SU-DHL-6 (cell line): ENCODE measurements at regions not wholly inside any gene's neighbourhood (a gene's known extent, or its start where the extent isn't known, plus 50 kb on each side); places are given as distances from the start of the nearest gene placed in this dataset.

Source experiments
- CTCF ChIP-seq: fragments of 200-600 bp; sonication (generic); IDR thresholded peaks from one replicate; pipeline ENCODE4 v1.5.1; 2017; ENCODE audit warnings: antibody characterized with exemption, mild to moderate bottlenecking, low read length, moderate library complexity; ENCODE audit not compliant: insufficient read depth, poor library complexity, severe bottlenecking
- EZH2phosphoT487 ChIP-seq: fragments of 200-600 bp; sonication (generic), shearing (Covaris generic); conservative IDR thresholded peaks from 2 replicates; pipeline ENCODE4 v1.6.1; 2018; ENCODE audit warnings: mild to moderate bottlenecking, antibody characterized with exemption, low read length, moderate library complexity, mixed read lengths

- no peak for TF ChIP-seq CTCF
- no peak for TF ChIP-seq EZH2phosphoT487
These were observed 97.0 kb downstream of the FAM181B start for GRCh38 chr11:82636615-82637014.
